ENCODE measurements at regions not wholly inside any gene's neighbourhood (a gene's known extent, or its start where the extent isn't known, plus 50 kb on each side); places are given as distances from the start of the nearest gene placed in this dataset.

- DNase-seq (ENCODE audit: low spot score) = no peak
Observed at GRCh38 chr10:62873866-62874265, 57.7 kb upstream of the EGR2 start.

- no peak for DNase-seq (ENCODE audit: low spot score)
Observed at GRCh38 chr10:62870866-62871265, 54.7 kb upstream of the EGR2 start.

GRCh38 chr10:62869958-62870357 lies 53.8 kb upstream of the EGR2 start:
- peak; percentile 20 for DNase-seq (ENCODE audit: low spot score)

GRCh38 chr10:62866941-62867340 lies 50.8 kb upstream of the EGR2 start:
- DNase-seq (ENCODE audit: low spot score) = no peak

- peak; percentile 21 for DNase-seq (ENCODE audit: low spot score)
Observed at GRCh38 chr10:62866451-62866850, 50.3 kb upstream of the EGR2 start.

Data from GM03348 (cell line).